ENCODE measurements at regions not wholly inside any gene's neighbourhood (a gene's known extent, or its start where the extent isn't known, plus 50 kb on each side); places are given as distances from the start of the nearest gene placed in this dataset.

DNA sequence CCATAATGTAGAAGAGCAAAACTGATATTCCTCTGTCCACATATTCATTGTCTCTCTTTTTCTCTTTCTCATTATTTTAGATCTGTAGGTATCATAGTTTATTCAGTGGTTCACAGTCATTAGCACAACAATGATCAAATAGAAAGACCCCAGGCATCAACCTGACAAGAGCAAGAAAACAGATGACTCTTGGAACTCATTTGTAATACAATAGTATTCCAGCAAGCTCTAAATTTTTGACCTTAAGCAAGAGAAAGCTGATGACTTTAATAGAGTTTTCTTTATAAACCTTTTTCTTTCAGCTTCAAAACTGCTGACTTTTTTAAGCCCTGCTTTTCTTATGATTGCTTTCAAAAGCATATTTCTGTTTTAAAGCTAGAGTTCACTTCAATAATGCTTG, 507.5 kb upstream of the SORCS1 start:
- no peaks in the 10 kb centered on the region for H3K79me2 ChIP-seq
- H3K27ac ChIP-seq, result no peak overlapping the region
- no peak overlapping the region for H2AFZ ChIP-seq
- H3K36me3 ChIP-seq (replicated peaks; ENCODE audit: insufficient read depth, low read depth), result no peaks in the 10 kb centered on the region
- no peaks in the 10 kb centered on the region for H3K4me1 ChIP-seq (ENCODE audit: insufficient read depth)
- H3K9me3 ChIP-seq (ENCODE audit: low read depth), result no peaks in the 10 kb centered on the region
- H3K27me3 ChIP-seq, result no peaks in the 10 kb centered on the region
- H3K4me2 ChIP-seq, result no peak overlapping the region
- H4K20me1 ChIP-seq (ENCODE audit: insufficient read depth, poor library complexity, severe bottlenecking), result no peaks in the 10 kb centered on the region
- H3K4me3 ChIP-seq, result no peak overlapping the region
- DNase-seq (ENCODE audit: low spot score), result no peak
- H3K9me2 ChIP-seq (replicated peaks; ENCODE audit: insufficient read depth), result no peaks in the 10 kb centered on the region
- TF ChIP-seq EZH2phosphoT487 (IDR thresholded peaks at IDR 0.05; ENCODE audit: low read depth, severe bottlenecking, unreplicated experiment) (no peak), EZH2 (IDR thresholded peaks at IDR 0.05; ENCODE audit: borderline replicate concordance) (no peak)
- TF ChIP-seq, protein P1, sequence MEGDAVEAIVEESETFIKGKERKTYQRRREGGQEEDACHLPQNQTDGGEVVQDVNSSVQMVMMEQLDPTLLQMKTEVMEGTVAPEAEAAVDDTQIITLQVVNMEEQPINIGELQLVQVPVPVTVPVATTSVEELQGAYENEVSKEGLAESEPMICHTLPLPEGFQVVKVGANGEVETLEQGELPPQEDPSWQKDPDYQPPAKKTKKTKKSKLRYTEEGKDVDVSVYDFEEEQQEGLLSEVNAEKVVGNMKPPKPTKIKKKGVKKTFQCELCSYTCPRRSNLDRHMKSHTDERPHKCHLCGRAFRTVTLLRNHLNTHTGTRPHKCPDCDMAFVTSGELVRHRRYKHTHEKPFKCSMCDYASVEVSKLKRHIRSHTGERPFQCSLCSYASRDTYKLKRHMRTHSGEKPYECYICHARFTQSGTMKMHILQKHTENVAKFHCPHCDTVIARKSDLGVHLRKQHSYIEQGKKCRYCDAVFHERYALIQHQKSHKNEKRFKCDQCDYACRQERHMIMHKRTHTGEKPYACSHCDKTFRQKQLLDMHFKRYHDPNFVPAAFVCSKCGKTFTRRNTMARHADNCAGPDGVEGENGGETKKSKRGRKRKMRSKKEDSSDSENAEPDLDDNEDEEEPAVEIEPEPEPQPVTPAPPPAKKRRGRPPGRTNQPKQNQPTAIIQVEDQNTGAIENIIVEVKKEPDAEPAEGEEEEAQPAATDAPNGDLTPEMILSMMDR (IDR thresholded peaks at IDR 0.05; ENCODE audit: poor library complexity), result no peak

DNA sequence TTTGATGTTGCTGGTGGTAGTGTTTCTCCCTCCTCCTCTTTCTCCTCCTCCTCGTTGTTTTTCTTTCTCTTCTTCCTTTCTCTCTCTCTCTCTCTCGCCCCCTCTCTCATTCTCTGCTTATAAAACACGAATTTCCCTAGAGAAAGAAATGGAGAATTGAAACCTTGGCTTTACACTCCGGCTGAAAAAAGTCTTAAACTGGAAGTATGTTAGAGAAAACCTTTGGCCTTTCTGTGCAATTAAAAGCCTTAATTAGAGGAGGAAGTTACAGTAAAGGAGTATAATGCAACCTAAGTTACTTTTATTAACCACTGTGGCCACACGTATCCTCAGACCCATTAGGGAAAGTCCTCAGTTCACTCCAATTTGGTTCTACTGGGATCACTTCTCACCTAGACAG, 501.7 kb upstream of the SORCS1 start:
- Histone ChIP-seq H3K4me1 (ENCODE audit: insufficient read depth) (no peaks in the 10 kb centered on the region), H3K27me3 (no peaks in the 10 kb centered on the region), H3K36me3 (replicated peaks; ENCODE audit: insufficient read depth, low read depth) (no peaks in the 10 kb centered on the region), H3K4me3 (no peak overlapping the region), H3K4me2 (no peak overlapping the region), H3K27ac (no peak overlapping the region), H3K9me3 (ENCODE audit: low read depth) (no peaks in the 10 kb centered on the region), H3K9me2 (replicated peaks; ENCODE audit: insufficient read depth) (no peaks in the 10 kb centered on the region), H4K20me1 (ENCODE audit: insufficient read depth, poor library complexity, severe bottlenecking) (no peaks in the 10 kb centered on the region), H3K79me2 (no peaks in the 10 kb centered on the region), H2AFZ (no peak overlapping the region)
- DNase-seq (ENCODE audit: low spot score), result no peak
- TF ChIP-seq EZH2phosphoT487 (IDR thresholded peaks at IDR 0.05; ENCODE audit: low read depth, severe bottlenecking, unreplicated experiment), result no peak
- TF ChIP-seq, protein P1 (IDR thresholded peaks at IDR 0.05; ENCODE audit: poor library complexity), result no peak
- no peak for TF ChIP-seq EZH2 (IDR thresholded peaks at IDR 0.05; ENCODE audit: borderline replicate concordance)
- 83% methylated on average over 5 of the region's 5 CpGs for WGBS (ENCODE audit: low lambda C conversion rate, missing lambda C conversion rate)

DNA sequence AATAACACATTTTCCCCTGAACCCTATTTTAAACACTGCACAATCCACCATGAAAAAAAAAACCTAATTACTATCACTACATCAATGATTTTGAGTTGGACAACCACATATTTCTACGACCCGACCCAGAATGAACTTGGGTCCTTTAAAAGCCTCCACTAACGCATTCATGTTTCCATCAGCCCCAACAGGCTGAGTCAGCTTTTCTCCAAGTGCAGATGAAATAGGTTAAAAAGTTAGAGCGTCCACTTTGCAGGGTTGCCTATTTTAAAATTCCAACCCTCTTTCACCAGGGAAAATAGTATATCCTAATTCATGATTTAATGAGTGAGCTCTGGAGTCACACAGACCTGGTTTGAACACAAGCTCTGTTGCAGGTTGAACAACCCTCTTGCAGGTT, 501.0 kb upstream of the SORCS1 start:
- Histone ChIP-seq H3K27ac (no peak overlapping the region), H3K4me3 (no peak overlapping the region), H3K36me3 (replicated peaks; ENCODE audit: insufficient read depth, low read depth) (no peaks in the 10 kb centered on the region), H3K4me2 (no peak overlapping the region), H3K79me2 (no peaks in the 10 kb centered on the region), H3K9me3 (ENCODE audit: low read depth) (no peaks in the 10 kb centered on the region), H4K20me1 (ENCODE audit: insufficient read depth, poor library complexity, severe bottlenecking) (no peaks in the 10 kb centered on the region), H3K27me3 (no peaks in the 10 kb centered on the region), H2AFZ (no peak overlapping the region), H3K9me2 (replicated peaks; ENCODE audit: insufficient read depth) (no peaks in the 10 kb centered on the region), H3K4me1 (ENCODE audit: insufficient read depth) (no peaks in the 10 kb centered on the region)
- DNase-seq (ENCODE audit: low spot score), result no peak
- TF ChIP-seq, protein P1 (IDR thresholded peaks at IDR 0.05; ENCODE audit: poor library complexity), result no peak
- TF ChIP-seq EZH2phosphoT487 (IDR thresholded peaks at IDR 0.05; ENCODE audit: low read depth, severe bottlenecking, unreplicated experiment), result no peak
- no peak for TF ChIP-seq EZH2 (IDR thresholded peaks at IDR 0.05; ENCODE audit: borderline replicate concordance)
- 91% methylated on average over 4 of the region's 4 CpGs for WGBS (ENCODE audit: low lambda C conversion rate, missing lambda C conversion rate)

DNA sequence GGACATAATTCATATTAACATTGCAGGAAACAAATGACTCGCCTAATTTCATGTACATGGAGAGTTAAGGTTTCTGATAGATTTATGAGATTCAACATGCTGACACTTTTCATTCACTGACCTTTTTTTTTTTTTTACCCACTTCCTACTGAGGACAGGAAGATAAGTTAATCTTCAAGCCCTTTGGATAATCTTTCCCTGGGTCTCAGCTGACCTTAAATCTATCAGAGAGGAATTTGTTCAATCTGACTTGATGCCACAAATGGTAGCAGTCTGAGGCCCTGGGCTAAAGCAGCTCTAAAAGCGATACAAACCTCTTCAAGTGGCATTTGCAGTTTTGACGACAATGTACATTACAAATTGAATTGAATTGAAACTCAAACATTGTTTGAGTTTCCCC, 493.3 kb upstream of the SORCS1 start:
- Histone ChIP-seq H3K4me2 (no peak overlapping the region), H3K4me3 (no peak overlapping the region), H3K4me1 (ENCODE audit: insufficient read depth) (no peaks in the 10 kb centered on the region), H3K9me2 (replicated peaks; ENCODE audit: insufficient read depth) (no peaks in the 10 kb centered on the region), H3K36me3 (replicated peaks; ENCODE audit: insufficient read depth, low read depth) (no peaks in the 10 kb centered on the region), H3K9me3 (ENCODE audit: low read depth) (no peaks in the 10 kb centered on the region), H3K79me2 (no peaks in the 10 kb centered on the region), H4K20me1 (ENCODE audit: insufficient read depth, poor library complexity, severe bottlenecking) (no peaks in the 10 kb centered on the region), H3K27me3 (no peaks in the 10 kb centered on the region), H2AFZ (no peak overlapping the region), H3K27ac (no peak overlapping the region)
- TF ChIP-seq EZH2phosphoT487 (IDR thresholded peaks at IDR 0.05; ENCODE audit: low read depth, severe bottlenecking, unreplicated experiment) (no peak), EZH2 (IDR thresholded peaks at IDR 0.05; ENCODE audit: borderline replicate concordance) (no peak)
- TF ChIP-seq, protein P1 (IDR thresholded peaks at IDR 0.05; ENCODE audit: poor library complexity), result no peak
- WGBS (ENCODE audit: low lambda C conversion rate, missing lambda C conversion rate), result 88% methylated on average over 3 of the region's 3 CpGs
- DNase-seq (ENCODE audit: low spot score), result no peak
